Lower leg skin (tissue), 4 donors: ENCODE measurements at regions not wholly inside any gene's neighbourhood (a gene's known extent, or its start where the extent isn't known, plus 50 kb on each side); places are given as distances from the start of the nearest gene placed in this dataset.

Experiments
- DNase-seq, 2 donors: peaks; one replicate each; pipeline ENCODE4 v3.0.0-alpha.2; 2019; ENCODE audit warnings: low spot score in 2 of 2
- H3K4me3 ChIP-seq: fragments of 200-600 bp; sonication (generic); 2 replicates; pipeline ENCODE4 v1.5.1; 2017; ENCODE audit warnings: mild to moderate bottlenecking, low read depth; ENCODE audit not compliant: poor library complexity, severe bottlenecking
- POLR2A ChIP-seq, 2 donors: fragments of 450-650 bp; IDR thresholded peaks; one replicate each; pipeline ENCODE4 v1.6.1; 2016 to 2017; ENCODE audit warnings: antibody characterized with exemption in 2 of 2, mild to moderate bottlenecking in 1 of 2, moderate library complexity in 1 of 2
- WGBS, 2 donors: methylation state at CpG; one replicate each; pipeline ENCODE4 v1.1.5; 2018; 5-methylcytosine and 5-hydroxymethylcytosine counted together
- intact Hi-C: fragments of 100-400 bp; cut with DNase I; formaldehyde crosslinking; loops from one replicate; pipeline ENCODE4 v1.15.0; 2023; ENCODE audit warnings: low total_unique reads
- TF ChIP-seq, protein P1 (sequence below), 3 donors: fragments of 450-650 bp; IDR thresholded peaks; one replicate each; pipeline ENCODE4 v1.5.1; 2016; ENCODE audit warnings: antibody characterized with exemption in 3 of 3, mild to moderate bottlenecking in 3 of 3, moderate library complexity in 2 of 3

DNA sequence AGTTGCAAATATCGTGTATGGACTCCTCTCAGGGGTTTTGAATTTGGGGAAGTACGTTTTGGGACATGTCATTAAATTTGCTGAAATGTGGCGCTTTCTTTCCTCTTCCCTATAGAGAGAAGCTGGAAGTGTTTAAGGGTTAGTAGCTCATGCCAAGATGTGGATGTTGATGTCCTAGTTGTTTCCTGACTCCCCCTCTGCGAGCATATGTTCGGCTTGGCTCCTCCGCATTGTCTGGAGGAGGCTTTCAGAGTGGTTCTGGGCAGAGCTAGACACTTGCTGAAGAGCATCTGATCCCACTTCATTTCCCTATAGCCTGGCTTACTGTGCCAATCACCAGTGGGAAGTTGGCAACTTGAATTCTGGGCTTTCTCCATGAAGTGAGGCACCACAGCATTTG lies 347.4 kb upstream of the B3GALT2 start:
- 45 to 56% methylated on average over 6 of the region's 6 CpGs for WGBS, 2 donors
- intact Hi-C loops: no loop called here
- no peak for DNase-seq
- TF ChIP-seq, protein P1, sequence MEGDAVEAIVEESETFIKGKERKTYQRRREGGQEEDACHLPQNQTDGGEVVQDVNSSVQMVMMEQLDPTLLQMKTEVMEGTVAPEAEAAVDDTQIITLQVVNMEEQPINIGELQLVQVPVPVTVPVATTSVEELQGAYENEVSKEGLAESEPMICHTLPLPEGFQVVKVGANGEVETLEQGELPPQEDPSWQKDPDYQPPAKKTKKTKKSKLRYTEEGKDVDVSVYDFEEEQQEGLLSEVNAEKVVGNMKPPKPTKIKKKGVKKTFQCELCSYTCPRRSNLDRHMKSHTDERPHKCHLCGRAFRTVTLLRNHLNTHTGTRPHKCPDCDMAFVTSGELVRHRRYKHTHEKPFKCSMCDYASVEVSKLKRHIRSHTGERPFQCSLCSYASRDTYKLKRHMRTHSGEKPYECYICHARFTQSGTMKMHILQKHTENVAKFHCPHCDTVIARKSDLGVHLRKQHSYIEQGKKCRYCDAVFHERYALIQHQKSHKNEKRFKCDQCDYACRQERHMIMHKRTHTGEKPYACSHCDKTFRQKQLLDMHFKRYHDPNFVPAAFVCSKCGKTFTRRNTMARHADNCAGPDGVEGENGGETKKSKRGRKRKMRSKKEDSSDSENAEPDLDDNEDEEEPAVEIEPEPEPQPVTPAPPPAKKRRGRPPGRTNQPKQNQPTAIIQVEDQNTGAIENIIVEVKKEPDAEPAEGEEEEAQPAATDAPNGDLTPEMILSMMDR (IDR thresholded peaks at IDR 0.05): no peak
- no peak for TF ChIP-seq POLR2A (IDR thresholded peaks at IDR 0.05)
- no peak overlapping the region for H3K4me3 ChIP-seq

DNA sequence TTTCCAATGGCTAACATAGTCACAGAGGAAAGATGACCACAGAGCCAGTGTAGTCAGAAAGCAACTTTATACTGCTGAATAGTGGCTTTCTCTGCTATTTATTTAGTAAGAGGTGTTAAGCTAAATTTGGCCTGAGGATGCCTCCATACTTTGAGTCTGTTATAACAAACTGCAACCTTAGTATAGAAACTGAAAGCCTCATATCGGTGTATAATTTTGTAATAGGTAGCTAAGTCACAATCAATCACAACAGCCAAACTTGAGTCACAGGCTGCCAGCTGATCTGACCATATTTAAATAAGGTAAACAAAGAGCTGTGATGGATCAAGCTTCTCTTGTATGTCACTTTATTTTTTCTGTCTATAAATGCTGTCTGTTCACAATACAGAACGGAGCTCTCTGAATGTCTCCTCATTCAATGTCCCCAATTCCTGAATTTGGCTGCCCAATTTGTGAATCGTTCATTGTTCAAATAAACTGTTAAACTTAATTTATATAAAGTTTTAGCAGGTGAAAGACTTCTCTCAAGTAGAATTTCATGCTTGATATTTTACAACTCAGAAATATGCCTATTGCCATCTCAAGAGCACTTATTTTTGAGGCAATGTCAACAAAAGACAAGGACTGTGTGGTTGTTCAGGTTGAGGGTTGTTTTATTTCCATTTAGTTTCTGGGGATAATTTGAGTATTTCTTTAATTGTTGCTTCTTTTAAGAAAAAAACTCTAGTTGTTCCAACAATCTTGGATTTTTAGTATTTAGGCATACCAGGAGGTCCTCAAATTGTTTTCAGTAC lies 339.7 kb upstream of the B3GALT2 start:
- no peak for DNase-seq
- intact Hi-C loops: no loop called here
- TF ChIP-seq, protein P1 (IDR thresholded peaks at IDR 0.05): no peak
- TF ChIP-seq POLR2A (IDR thresholded peaks at IDR 0.05): no peak
- 85 to 87% methylated on average over 3 of the region's 3 CpGs for WGBS, 2 donors
- no peak overlapping the region for H3K4me3 ChIP-seq

DNA sequence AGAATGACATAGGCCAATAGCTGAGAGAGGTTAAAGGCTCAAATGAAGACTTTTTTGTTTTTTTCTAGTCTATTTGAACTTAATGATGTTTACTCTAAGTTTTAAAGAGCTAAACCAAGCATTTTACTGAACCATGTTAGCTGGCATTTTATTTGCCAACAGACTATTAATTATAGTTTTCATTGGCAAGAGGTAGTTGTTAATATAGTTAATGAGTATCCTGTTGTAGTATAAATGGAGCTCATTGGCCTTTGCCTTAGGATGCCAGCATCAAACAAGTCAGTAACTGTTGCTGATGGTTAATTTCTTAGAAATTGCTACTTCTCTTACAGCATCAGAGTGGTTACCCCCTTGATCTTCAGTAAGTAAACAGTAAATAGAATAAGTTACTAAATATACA lies 339.0 kb upstream of the B3GALT2 start:
- no peak overlapping the region for H3K4me3 ChIP-seq
- no peak for DNase-seq
- intact Hi-C loops: no loop called here
- TF ChIP-seq, protein P1 (IDR thresholded peaks at IDR 0.05): no peak
- no peak for TF ChIP-seq POLR2A (IDR thresholded peaks at IDR 0.05)

DNA sequence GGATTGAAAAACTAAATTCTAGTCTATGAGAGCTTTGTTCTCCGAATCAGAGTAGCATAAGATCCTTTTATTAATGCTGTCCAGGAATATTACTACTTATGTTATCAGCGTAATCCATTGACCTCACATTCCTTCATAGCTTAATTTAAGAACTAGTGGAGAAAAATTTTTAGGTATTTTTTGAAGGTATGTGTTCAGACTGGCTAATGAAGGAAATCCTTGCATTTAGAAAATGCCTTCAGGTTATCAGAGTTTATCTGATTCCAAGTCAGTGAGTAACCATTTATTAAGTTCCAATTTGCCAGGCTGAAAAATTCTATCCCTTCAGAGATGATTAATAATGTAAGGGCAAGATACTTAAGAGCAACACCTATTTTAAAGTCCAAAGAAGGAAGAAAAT lies 338.2 kb upstream of the B3GALT2 start:
- TF ChIP-seq, protein P1 (IDR thresholded peaks at IDR 0.05): no peak
- no peak for TF ChIP-seq POLR2A (IDR thresholded peaks at IDR 0.05)
- DNase-seq: no peak
- WGBS, 2 donors: 46 to 65% methylated on average over 2 of the region's 2 CpGs
- H3K4me3 ChIP-seq: no peak overlapping the region
- intact Hi-C loops: no loop called here

DNA sequence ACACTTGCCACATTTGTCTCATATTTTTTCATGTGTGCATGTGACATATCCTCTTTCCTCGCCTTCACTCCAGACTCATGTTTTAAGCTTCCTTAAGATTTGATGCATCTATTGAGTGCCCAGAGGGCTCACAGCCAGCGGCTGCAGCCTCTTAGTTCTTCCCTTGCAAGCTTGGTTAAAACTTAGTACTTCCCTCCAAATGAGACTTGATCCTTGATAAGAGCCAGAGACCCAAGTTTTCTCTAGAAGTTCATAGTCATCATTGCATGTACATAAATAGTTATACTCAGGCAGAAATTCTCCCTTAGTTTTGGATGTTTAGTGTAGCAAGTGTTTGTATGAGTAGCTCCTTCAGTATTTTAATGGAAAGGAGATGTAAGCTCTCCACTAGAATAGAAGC lies 337.6 kb upstream of the B3GALT2 start:
- no peak overlapping the region for H3K4me3 ChIP-seq
- DNase-seq: no peak
- WGBS, 2 donors: 48 to 51% methylated on average over 2 of the region's 2 CpGs
- intact Hi-C loops: no loop called here
- TF ChIP-seq, protein P1 (IDR thresholded peaks at IDR 0.05): no peak
- no peak for TF ChIP-seq POLR2A (IDR thresholded peaks at IDR 0.05)

DNA sequence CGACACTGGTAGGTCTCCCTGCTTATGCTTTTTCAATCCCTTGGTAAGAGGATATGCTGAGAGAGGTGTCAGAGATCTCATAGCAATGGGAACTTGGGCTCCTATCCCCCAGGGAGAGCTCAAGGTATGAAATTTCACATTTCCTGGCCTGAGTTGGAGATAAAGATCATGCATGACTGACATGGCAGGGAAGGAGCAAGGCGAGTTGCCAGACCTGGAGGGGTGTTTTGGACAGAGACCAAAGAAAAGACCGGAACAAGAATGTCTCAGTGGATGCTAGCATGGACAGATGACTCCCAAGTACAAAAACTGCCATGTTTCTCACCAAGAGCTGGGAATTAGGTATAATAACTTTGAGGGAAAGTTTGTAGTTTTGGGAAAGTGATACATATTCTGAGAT lies 334.1 kb upstream of the B3GALT2 start:
- DNase-seq: no peak
- intact Hi-C loops: no loop called here
- WGBS, 2 donors: 66 to 71% methylated on average over 3 of the region's 3 CpGs
- TF ChIP-seq, protein P1 (IDR thresholded peaks at IDR 0.05): no peak
- TF ChIP-seq POLR2A (IDR thresholded peaks at IDR 0.05): no peak
- H3K4me3 ChIP-seq: no peak overlapping the region
